ENCODE measurements at regions not wholly inside any gene's neighbourhood (a gene's known extent, or its start where the extent isn't known, plus 50 kb on each side); places are given as distances from the start of the nearest gene placed in this dataset.
"Not testable (repeated sequence)": the region's sequence is repeated elsewhere in the genome, so short reads cannot be mapped to it uniquely, and the experiment has no call there.

DNA sequence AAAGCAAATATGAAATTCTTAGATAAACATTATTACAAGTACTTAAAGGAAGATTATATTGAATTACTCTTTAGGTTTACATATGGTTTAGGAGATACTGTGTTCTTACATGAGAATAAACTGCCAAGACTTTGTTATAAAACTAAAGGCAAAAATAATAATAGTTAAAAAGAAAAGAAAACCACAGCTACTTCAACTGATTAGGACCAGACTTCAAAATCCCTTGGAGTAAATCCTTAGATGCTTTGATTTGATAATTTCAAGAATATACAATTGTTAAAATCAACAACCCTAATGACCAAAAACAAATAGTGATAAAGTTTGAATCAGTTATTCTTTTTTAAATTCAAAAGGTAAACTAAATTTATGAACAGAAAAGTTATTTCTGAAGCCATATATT, 389.6 kb upstream of the COX7C start:
- H3K4me1 ChIP-seq, result no peaks in the 10 kb centered on the region
- no peaks in the 10 kb centered on the region for H3K27me3 ChIP-seq
- no peak overlapping the region for H3K4me3 ChIP-seq
- no peaks in the 10 kb centered on the region for H3K9me3 ChIP-seq
- intact Hi-C loops (cut with DNase I; ENCODE audit: low total_unique reads), result no loop called here
- TF ChIP-seq, protein P1, sequence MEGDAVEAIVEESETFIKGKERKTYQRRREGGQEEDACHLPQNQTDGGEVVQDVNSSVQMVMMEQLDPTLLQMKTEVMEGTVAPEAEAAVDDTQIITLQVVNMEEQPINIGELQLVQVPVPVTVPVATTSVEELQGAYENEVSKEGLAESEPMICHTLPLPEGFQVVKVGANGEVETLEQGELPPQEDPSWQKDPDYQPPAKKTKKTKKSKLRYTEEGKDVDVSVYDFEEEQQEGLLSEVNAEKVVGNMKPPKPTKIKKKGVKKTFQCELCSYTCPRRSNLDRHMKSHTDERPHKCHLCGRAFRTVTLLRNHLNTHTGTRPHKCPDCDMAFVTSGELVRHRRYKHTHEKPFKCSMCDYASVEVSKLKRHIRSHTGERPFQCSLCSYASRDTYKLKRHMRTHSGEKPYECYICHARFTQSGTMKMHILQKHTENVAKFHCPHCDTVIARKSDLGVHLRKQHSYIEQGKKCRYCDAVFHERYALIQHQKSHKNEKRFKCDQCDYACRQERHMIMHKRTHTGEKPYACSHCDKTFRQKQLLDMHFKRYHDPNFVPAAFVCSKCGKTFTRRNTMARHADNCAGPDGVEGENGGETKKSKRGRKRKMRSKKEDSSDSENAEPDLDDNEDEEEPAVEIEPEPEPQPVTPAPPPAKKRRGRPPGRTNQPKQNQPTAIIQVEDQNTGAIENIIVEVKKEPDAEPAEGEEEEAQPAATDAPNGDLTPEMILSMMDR (IDR thresholded peaks at IDR 0.05), result no peak
- TF ChIP-seq POLR2A (IDR thresholded peaks at IDR 0.05), result no peak
- no peak for DNase-seq
- no peak overlapping the region for H3K27ac ChIP-seq
- H3K36me3 ChIP-seq (ENCODE audit: low read depth, missing control alignments), result no peaks in the 10 kb centered on the region

DNA sequence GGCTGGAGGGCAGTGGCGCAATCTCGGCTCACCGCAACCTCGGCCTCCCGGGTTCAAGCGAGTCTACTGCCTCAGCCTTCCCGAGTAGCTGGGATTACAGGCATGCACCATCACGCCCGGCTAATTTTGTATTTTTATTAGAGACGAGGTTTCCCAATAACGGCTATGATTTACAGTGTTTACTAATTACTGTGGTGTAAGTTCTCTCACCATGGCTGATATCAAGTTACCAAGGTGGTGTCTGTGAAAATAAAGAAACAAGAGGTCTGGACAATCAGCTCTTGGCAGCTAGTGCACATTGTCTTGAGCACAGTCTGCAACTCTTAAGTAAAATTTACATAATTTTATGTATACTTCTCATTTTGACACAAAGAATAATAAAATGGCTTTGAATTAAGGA, 385.5 kb upstream of the COX7C start:
- WGBS, 2 donors, result 72 to 81% methylated on average over 11 of the region's 11 CpGs
- no peak for TF ChIP-seq POLR2A (IDR thresholded peaks at IDR 0.05)
- no peaks in the 10 kb centered on the region for H3K36me3 ChIP-seq (ENCODE audit: low read depth, missing control alignments)
- H3K9me3 ChIP-seq, result no peaks in the 10 kb centered on the region
- intact Hi-C loops (cut with DNase I; ENCODE audit: low total_unique reads), result no loop called here
- H3K4me1 ChIP-seq, result no peaks in the 10 kb centered on the region
- no peaks in the 10 kb centered on the region for H3K27me3 ChIP-seq
- no peak for DNase-seq
- no peak overlapping the region for H3K27ac ChIP-seq
- no peak overlapping the region for H3K4me3 ChIP-seq

DNA sequence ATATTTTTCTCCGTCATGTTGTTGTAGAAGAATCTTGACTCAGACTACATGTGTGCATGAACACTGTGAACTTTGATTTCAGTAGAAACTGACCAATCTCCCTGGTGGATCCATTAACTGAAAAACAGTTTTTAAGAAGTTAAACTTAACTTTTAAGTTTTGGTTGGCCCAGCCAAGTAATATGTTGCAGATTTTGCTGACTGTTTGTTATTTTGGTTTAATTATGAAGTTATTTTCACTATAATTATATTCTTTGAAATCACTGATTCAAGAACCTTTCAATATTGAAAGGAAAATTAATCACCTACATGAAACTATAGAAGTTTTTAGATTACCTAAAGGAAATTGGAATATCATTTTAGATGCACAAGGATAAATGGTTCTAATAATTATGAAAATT, 373.6 kb upstream of the COX7C start:
- 0 to 3% methylated on average over 1 of the region's 1 CpG for WGBS, 2 donors
- Histone ChIP-seq H3K4me1 (no peaks in the 10 kb centered on the region), H3K4me3 (no peak overlapping the region), H3K27me3 (no peaks in the 10 kb centered on the region), H3K27ac (no peak overlapping the region), H3K9me3 (no peaks in the 10 kb centered on the region), H3K36me3 (ENCODE audit: low read depth, missing control alignments) (no peaks in the 10 kb centered on the region)
- intact Hi-C loops (cut with DNase I; ENCODE audit: low total_unique reads), result no loop called here
- no peak for DNase-seq
- TF ChIP-seq POLR2A (IDR thresholded peaks at IDR 0.05), result no peak
- TF ChIP-seq, protein P1 (IDR thresholded peaks at IDR 0.05), result no peak

DNA sequence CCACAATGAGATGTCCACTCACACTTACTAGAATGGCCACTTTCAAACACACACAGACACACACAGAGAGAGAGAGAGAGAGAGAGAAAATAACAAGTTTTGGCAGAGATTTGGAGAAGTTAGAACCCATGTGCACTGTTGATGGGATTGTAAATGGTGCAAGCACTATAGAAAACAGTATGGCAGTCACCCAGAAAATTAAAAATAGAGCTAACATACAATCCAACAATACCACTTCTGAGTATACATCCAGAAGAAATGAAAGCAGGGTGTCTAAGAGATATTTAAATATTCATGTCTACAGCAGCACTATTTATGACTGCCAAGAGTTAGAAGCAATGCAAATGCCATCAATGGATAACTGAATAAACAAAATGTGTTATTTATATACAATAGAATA, 359.9 kb upstream of the COX7C start:
- intact Hi-C loops (cut with DNase I; ENCODE audit: low total_unique reads), result no loop called here
- no peak for DNase-seq
- no peak for TF ChIP-seq POLR2A (IDR thresholded peaks at IDR 0.05)
- TF ChIP-seq, protein P1 (IDR thresholded peaks at IDR 0.05), result no peak

GRCh38 chr5:86284400-86285190, 333.1 kb upstream of the COX7C start:
- H3K4me1 ChIP-seq; H3K27ac ChIP-seq; H3K4me3 ChIP-seq; DNase-seq; H3K9me3 ChIP-seq; H3K36me3 ChIP-seq (ENCODE audit: low read depth, missing control alignments); H3K27me3 ChIP-seq; intact Hi-C loops (cut with DNase I; ENCODE audit: low total_unique reads): not testable (repeated sequence)
- WGBS, 2 donors, result 89 to 94% methylated on average over 3 of the region's 3 CpGs

More for the DNA sequence above, 359.9 kb upstream of the COX7C start:
- Histone ChIP-seq H3K27me3 (no peaks in the 10 kb centered on the region), H3K4me3 (no peak overlapping the region), H3K27ac (no peak overlapping the region), H3K36me3 (ENCODE audit: low read depth, missing control alignments) (no peaks in the 10 kb centered on the region), H3K9me3 (no peaks in the 10 kb centered on the region), H3K4me1 (no peaks in the 10 kb centered on the region)

DNA sequence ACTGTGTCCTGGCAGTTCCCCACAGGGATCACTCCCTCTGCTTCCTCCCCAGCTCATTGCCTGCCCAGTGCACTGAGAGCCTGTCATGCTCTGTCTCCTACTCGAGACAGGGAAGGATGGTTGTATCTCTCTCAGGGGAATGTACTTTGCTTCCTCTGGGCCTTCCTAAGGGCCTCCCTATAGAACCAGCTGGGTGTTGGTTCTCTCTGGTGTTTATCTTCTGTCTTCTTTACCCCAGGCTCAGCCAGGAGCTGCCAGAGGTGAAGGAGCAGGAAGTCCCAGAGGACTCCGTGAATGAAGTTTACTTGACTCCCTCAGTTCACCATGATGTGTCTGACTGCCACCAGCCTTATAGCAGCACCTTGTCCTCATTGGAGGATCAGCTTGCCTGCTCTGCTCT, 330.3 kb upstream of the COX7C start:
- H3K9me3 ChIP-seq; H3K27ac ChIP-seq; H3K27me3 ChIP-seq; H3K4me3 ChIP-seq; H3K36me3 ChIP-seq (ENCODE audit: low read depth, missing control alignments); DNase-seq; intact Hi-C loops (cut with DNase I; ENCODE audit: low total_unique reads); H3K4me1 ChIP-seq: not testable (repeated sequence)
- WGBS, 2 donors, result 78 to 84% methylated on average over 1 to 2 of the region's 2 CpGs

DNA sequence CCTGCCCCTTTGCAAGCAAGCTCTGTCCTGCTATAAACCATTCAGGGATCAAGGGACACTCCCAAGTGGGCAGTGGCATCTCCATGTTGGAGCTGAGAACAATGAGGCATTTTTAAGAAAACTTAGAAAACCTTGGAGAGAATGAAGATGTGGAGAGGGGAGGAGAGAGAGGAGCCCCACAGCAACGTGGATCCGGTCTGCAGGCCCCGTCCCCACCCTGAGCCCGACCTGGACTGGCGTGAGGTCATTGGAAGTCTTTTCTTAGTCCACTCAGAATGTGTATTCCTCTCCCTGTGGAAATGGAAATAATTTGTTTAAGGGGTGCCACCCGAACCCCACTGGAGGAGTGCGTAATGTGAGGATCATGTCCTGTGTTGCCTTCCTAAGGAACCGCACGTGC, 328.0 kb upstream of the COX7C start:
- H3K4me3 ChIP-seq; intact Hi-C loops (cut with DNase I; ENCODE audit: low total_unique reads); H3K9me3 ChIP-seq; DNase-seq; H3K27me3 ChIP-seq; H3K36me3 ChIP-seq (ENCODE audit: low read depth, missing control alignments); H3K4me1 ChIP-seq; H3K27ac ChIP-seq: not testable (repeated sequence)
- 90 to 93% methylated on average over 7 to 9 of the region's 9 CpGs for WGBS, 2 donors

DNA sequence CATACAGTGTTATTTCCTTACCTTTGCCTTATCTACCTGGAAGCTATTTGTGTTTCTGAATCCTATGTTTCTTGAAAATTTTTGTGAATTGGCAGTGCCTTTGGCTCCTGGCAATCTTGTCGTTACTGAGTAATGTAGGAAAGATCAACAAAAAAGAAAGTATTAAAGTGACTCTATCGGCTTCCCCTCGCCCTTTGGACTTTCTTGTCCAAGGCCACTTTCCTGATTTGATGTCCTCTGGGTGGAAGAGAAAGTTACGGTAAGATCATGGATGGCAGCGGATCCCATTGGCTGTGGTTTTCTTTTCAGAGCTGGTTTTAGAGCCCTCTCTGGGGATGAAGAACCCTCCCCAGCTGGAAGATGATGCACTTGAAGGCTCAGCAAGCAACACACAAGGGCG, 324.9 kb upstream of the COX7C start:
- H3K27me3 ChIP-seq; H3K4me3 ChIP-seq; H3K36me3 ChIP-seq (ENCODE audit: low read depth, missing control alignments); intact Hi-C loops (cut with DNase I; ENCODE audit: low total_unique reads); H3K27ac ChIP-seq; H3K9me3 ChIP-seq; DNase-seq; H3K4me1 ChIP-seq: not testable (repeated sequence)
- WGBS, 2 donors, result 94% methylated on average over 6 of the region's 6 CpGs

DNA sequence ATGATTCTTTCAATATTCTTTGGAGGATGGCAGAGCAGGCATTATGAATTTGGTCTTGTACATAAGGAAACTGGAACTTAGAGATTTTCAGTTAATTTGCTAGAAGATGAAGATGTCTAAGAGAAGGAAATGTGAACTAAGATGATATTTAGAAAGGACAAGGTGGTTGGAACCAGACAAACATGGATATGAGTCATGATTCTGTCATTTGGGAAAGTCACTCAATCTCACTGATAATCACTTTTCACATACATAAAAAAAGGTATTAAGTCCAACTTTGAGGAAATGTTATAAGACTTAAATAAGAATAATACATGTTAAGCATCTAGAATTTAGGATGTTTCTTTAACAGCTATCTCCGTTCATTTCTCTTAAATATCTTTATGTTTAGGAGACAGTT, 315.1 kb upstream of the COX7C start:
- WGBS, 2 donors, result 86 to 88% methylated on average over 1 of the region's 1 CpG
- intact Hi-C loops (cut with DNase I; ENCODE audit: low total_unique reads); DNase-seq: not testable (repeated sequence)

More for the DNA sequence above, 315.1 kb upstream of the COX7C start:
- not testable (repeated sequence) for H3K36me3 ChIP-seq (ENCODE audit: low read depth, missing control alignments); H3K4me1 ChIP-seq; H3K9me3 ChIP-seq; H3K27me3 ChIP-seq; H3K27ac ChIP-seq; H3K4me3 ChIP-seq
